Thyroid gland (tissue), 4 donors: ENCODE measurements at regions not wholly inside any gene's neighbourhood (a gene's known extent, or its start where the extent isn't known, plus 50 kb on each side); places are given as distances from the start of the nearest gene placed in this dataset.

ENCODE experiments used
- DNase-seq, 2 donors: peaks; one replicate each; pipeline ENCODE4 v3.0.0-alpha.2; 2019
- H3K27ac ChIP-seq, 3 donors: fragments of 200-600 bp; sonication (generic); 1 replicate in 2 of 3; 2 replicates in 1 of 3; pipeline ENCODE4 v1.5.1; 2016 to 2019; ENCODE audit warnings: mild to moderate bottlenecking in 1 of 3, moderate library complexity in 1 of 3
- H3K27me3 ChIP-seq: fragments of 200-600 bp; sonication (generic); one replicate; pipeline ENCODE4 v1.5.1; 2019
- H3K36me3 ChIP-seq, 2 donors: fragments of 200-600 bp; sonication (generic); one replicate each; pipeline ENCODE4 v1.5.1; 2016 to 2019
- H3K4me1 ChIP-seq, 2 donors: fragments of 200-600 bp; sonication (generic); one replicate each; pipeline ENCODE4 v1.5.1; 2017 to 2019
- H3K4me3 ChIP-seq, 3 donors: fragments of 200-600 bp; sonication (generic); replicated peaks in 1 of 3; 1 replicate in 2 of 3; 2 replicates in 1 of 3; pipeline ENCODE4 v1.5.1; 2016; ENCODE audit warnings: mild to moderate bottlenecking in 1 of 3
- H3K9me3 ChIP-seq: fragments of 200-600 bp; sonication (generic); one replicate; pipeline ENCODE4 v1.5.1; 2017
- CTCF ChIP-seq, 6 experiments: fragments of 200-600 bp in 3 of 6; fragments of 450-650 bp in 3 of 6; sonication (generic) in 3 of 6; IDR thresholded peaks; one replicate each; pipeline ENCODE4 v1.5.1; 2016 to 2019; ENCODE audit warnings: antibody characterized with exemption in 6 of 6, mild to moderate bottlenecking in 2 of 6, inconsistent platforms in 1 of 6, moderate library complexity in 1 of 6
- POLR2A ChIP-seq, 2 donors: fragments of 450-650 bp; IDR thresholded peaks; one replicate each; pipeline ENCODE4 v1.6.1; 2017; ENCODE audit warnings: antibody characterized with exemption in 2 of 2, mild to moderate bottlenecking in 2 of 2, moderate library complexity in 1 of 2
- WGBS, 2 donors: methylation state at CpG; one replicate each; pipeline ENCODE4 v1.1.5; 2017; 5-methylcytosine and 5-hydroxymethylcytosine counted together
- intact Hi-C: fragments of 100-400 bp; cut with DNase I; formaldehyde crosslinking; loops from one replicate; pipeline ENCODE4 v1.15.1; 2023

- H3K27ac ChIP-seq = no peak overlapping the region
- 92 to 93% methylated on average over 6 to 7 of the region's 8 CpGs for WGBS, 2 donors
- TF ChIP-seq CTCF (IDR thresholded peaks at IDR 0.05) (no peak), POLR2A (IDR thresholded peaks at IDR 0.05) (no peak)
- H3K4me1 ChIP-seq = no peaks in the 10 kb centered on the region
- H3K36me3 ChIP-seq = no peaks in the 10 kb centered on the region
- DNase-seq = no peak
- no peak overlapping the region for H3K4me3 ChIP-seq
- no peaks in the 10 kb centered on the region for H3K9me3 ChIP-seq
- H3K27me3 ChIP-seq = no peaks in the 10 kb centered on the region
- intact Hi-C loops = no loop called here
These were observed 90.1 kb downstream of the SREK1 start for GRCh38 chr5:66234241-66234640.

- WGBS, 2 donors = 79 to 83% methylated on average over 6 of the region's 6 CpGs
- no peaks in the 10 kb centered on the region for H3K36me3 ChIP-seq
- no peaks in the 10 kb centered on the region for H3K27me3 ChIP-seq
- no peaks in the 10 kb centered on the region for H3K4me1 ChIP-seq
- H3K27ac ChIP-seq = no peak overlapping the region
- TF ChIP-seq CTCF (IDR thresholded peaks at IDR 0.05) (no peak), POLR2A (IDR thresholded peaks at IDR 0.05) (no peak)
- no peak overlapping the region for H3K4me3 ChIP-seq
- no peak for DNase-seq
- intact Hi-C loops = no loop called here
- H3K9me3 ChIP-seq = no peaks in the 10 kb centered on the region
These were observed 94.3 kb downstream of the SREK1 start for GRCh38 chr5:66238435-66238834.

- H3K4me1 ChIP-seq = no peaks in the 10 kb centered on the region
- intact Hi-C loops = no loop called here
- no peaks in the 10 kb centered on the region for H3K9me3 ChIP-seq
- H3K4me3 ChIP-seq = no peak overlapping the region
- no peak for TF ChIP-seq POLR2A (IDR thresholded peaks at IDR 0.05)
- TF ChIP-seq CTCF (IDR thresholded peaks at IDR 0.05) = no peak
- WGBS, 2 donors = 80 to 85% methylated on average over 1 of the region's 1 CpG
- no peak for DNase-seq
- no peaks in the 10 kb centered on the region for H3K36me3 ChIP-seq
- no peaks in the 10 kb centered on the region for H3K27me3 ChIP-seq
- no peak overlapping the region for H3K27ac ChIP-seq
These were observed 94.9 kb downstream of the SREK1 start for GRCh38 chr5:66239034-66239433.

- DNase-seq = no peak
- intact Hi-C loops = no loop called here
- H3K27ac ChIP-seq = no peak overlapping the region
- H3K4me3 ChIP-seq = no peak overlapping the region
- H3K4me1 ChIP-seq = no peaks in the 10 kb centered on the region
- WGBS, 2 donors = 89 to 94% methylated on average over 12 of the region's 12 CpGs
- H3K36me3 ChIP-seq = no peaks in the 10 kb centered on the region
- TF ChIP-seq POLR2A (IDR thresholded peaks at IDR 0.05) = no peak
- TF ChIP-seq CTCF (IDR thresholded peaks at IDR 0.05) = no peak
- H3K9me3 ChIP-seq = no peaks in the 10 kb centered on the region
- H3K27me3 ChIP-seq = no peaks in the 10 kb centered on the region
These were observed 97.2 kb downstream of the SREK1 start for GRCh38 chr5:66241136-66241825.

GRCh38 chr5:66242050-66242715, 98.1 kb downstream of the SREK1 start:
- no peak for TF ChIP-seq CTCF (IDR thresholded peaks at IDR 0.05)
- no peak for TF ChIP-seq POLR2A (IDR thresholded peaks at IDR 0.05)
- H3K27me3 ChIP-seq = no peaks in the 10 kb centered on the region
- intact Hi-C loops = no loop called here
- no peaks in the 10 kb centered on the region for H3K9me3 ChIP-seq
- DNase-seq = no peak
- H3K4me1 ChIP-seq = no peaks in the 10 kb centered on the region
- H3K27ac ChIP-seq = no peak overlapping the region
- 92 to 94% methylated on average over 5 of the region's 5 CpGs for WGBS, 2 donors
- no peaks in the 10 kb centered on the region for H3K36me3 ChIP-seq
- no peak overlapping the region for H3K4me3 ChIP-seq
